ENCODE measurements at regions not wholly inside any gene's neighbourhood (a gene's known extent, or its start where the extent isn't known, plus 50 kb on each side); places are given as distances from the start of the nearest gene placed in this dataset.

DNA sequence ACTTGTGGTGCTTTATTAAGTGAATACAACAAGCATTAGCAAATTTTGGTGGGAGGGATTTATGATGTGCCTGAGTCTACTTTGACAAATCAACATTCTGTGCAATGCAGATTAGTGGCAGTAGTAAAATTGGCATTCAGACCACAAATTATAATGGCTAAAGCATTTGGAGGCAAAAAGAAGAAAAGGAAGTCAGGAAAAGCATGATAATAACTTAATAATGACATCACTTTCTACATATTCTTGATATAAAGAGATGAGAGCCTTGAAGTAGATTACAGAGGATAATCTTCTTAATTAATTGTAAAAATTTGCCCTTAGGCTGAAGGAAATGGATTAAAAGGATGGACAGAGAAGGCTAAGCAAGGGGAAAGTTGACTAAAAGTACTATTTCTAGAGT, 126.0 kb downstream of the SLC6A15 start (continued):
- TF ChIP-seq ZBTB33 (IDR thresholded peaks at IDR 0.05) (no peak), YY1 (IDR thresholded peaks at IDR 0.05) (no peak)

DNA sequence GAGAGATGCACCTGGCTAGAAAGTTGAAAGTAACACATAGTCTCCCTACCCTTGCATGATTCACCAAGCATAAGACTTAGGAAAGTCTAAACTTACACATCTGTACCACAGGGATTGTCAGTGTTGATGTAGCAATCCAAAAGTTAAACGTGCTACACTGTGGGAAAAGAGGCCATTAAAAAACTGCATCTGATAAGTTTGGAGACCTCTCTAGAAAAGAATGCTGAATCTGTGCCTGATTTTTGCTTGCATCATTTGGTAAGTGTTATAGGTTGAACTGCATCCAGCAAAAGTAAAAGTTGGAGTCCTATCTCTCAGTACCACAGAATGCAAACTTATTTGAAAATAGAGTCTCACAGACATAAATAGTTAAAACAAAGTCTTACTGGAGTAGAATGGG, 126.6 kb downstream of the SLC6A15 start:
- H3K27me3 ChIP-seq (ENCODE audit: control insufficient read depth in 4 of 4, insufficient read depth in 4 of 4, low read length in 3 of 4): no peaks in the 10 kb centered on the region
- DNase-seq (ENCODE audit: low spot score): no peak
- TF ChIP-seq TAF1 (conservative IDR thresholded peaks at IDR 0.05): no peak
- TF ChIP-seq EGR1 (IDR thresholded peaks at IDR 0.05; ENCODE audit: low read depth in 2 of 2): no peak
- no peak for TF ChIP-seq RAD21 (IDR thresholded peaks at IDR 0.05)
- TF ChIP-seq, protein P1, sequence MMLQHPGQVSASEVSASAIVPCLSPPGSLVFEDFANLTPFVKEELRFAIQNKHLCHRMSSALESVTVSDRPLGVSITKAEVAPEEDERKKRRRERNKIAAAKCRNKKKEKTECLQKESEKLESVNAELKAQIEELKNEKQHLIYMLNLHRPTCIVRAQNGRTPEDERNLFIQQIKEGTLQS (IDR thresholded peaks at IDR 0.05): no peak
- TF ChIP-seq, protein P2, sequence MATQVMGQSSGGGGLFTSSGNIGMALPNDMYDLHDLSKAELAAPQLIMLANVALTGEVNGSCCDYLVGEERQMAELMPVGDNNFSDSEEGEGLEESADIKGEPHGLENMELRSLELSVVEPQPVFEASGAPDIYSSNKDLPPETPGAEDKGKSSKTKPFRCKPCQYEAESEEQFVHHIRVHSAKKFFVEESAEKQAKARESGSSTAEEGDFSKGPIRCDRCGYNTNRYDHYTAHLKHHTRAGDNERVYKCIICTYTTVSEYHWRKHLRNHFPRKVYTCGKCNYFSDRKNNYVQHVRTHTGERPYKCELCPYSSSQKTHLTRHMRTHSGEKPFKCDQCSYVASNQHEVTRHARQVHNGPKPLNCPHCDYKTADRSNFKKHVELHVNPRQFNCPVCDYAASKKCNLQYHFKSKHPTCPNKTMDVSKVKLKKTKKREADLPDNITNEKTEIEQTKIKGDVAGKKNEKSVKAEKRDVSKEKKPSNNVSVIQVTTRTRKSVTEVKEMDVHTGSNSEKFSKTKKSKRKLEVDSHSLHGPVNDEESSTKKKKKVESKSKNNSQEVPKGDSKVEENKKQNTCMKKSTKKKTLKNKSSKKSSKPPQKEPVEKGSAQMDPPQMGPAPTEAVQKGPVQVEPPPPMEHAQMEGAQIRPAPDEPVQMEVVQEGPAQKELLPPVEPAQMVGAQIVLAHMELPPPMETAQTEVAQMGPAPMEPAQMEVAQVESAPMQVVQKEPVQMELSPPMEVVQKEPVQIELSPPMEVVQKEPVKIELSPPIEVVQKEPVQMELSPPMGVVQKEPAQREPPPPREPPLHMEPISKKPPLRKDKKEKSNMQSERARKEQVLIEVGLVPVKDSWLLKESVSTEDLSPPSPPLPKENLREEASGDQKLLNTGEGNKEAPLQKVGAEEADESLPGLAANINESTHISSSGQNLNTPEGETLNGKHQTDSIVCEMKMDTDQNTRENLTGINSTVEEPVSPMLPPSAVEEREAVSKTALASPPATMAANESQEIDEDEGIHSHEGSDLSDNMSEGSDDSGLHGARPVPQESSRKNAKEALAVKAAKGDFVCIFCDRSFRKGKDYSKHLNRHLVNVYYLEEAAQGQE (IDR thresholded peaks at IDR 0.05): no peak
- no peak for TF ChIP-seq FOXA2 (IDR thresholded peaks at IDR 0.05)
- TF ChIP-seq, protein P3, sequence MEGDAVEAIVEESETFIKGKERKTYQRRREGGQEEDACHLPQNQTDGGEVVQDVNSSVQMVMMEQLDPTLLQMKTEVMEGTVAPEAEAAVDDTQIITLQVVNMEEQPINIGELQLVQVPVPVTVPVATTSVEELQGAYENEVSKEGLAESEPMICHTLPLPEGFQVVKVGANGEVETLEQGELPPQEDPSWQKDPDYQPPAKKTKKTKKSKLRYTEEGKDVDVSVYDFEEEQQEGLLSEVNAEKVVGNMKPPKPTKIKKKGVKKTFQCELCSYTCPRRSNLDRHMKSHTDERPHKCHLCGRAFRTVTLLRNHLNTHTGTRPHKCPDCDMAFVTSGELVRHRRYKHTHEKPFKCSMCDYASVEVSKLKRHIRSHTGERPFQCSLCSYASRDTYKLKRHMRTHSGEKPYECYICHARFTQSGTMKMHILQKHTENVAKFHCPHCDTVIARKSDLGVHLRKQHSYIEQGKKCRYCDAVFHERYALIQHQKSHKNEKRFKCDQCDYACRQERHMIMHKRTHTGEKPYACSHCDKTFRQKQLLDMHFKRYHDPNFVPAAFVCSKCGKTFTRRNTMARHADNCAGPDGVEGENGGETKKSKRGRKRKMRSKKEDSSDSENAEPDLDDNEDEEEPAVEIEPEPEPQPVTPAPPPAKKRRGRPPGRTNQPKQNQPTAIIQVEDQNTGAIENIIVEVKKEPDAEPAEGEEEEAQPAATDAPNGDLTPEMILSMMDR (IDR thresholded peaks at IDR 0.05; ENCODE audit: low read depth, low read length, missing input control): no peak
- TF ChIP-seq ZBTB33 (IDR thresholded peaks at IDR 0.05): no peak
- TF ChIP-seq HNF4A (conservative IDR thresholded peaks at IDR 0.05): no peak
- TF ChIP-seq, protein P4, sequence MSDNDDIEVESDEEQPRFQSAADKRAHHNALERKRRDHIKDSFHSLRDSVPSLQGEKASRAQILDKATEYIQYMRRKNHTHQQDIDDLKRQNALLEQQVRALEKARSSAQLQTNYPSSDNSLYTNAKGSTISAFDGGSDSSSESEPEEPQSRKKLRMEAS (IDR thresholded peaks at IDR 0.05): no peak
- no peak for TF ChIP-seq GABPA (IDR thresholded peaks at IDR 0.05 in 1 of 2, conservative IDR thresholded peaks at IDR 0.05 in 1 of 2)
- no peak for TF ChIP-seq NR2F2 (IDR thresholded peaks at IDR 0.05)
- TF ChIP-seq JUND (IDR thresholded peaks at IDR 0.05): no peak
- TF ChIP-seq HNF4G (IDR thresholded peaks at IDR 0.05): no peak
- no peak for TF ChIP-seq SP1 (IDR thresholded peaks at IDR 0.05)
- no peak for TF ChIP-seq RXRA (IDR thresholded peaks at IDR 0.05)
- TF ChIP-seq YY1 (IDR thresholded peaks at IDR 0.05): no peak
- no peak overlapping the region for H3K27ac ChIP-seq (ENCODE audit: low read depth in 1 of 2, low read length in 2 of 2)
- no peaks in the 10 kb centered on the region for H3K9me3 ChIP-seq (ENCODE audit: control insufficient read depth in 4 of 4, low read length in 3 of 4)
- 49% methylated on average over 1 of the region's 1 CpG for WGBS
- no peaks in the 10 kb centered on the region for H3K4me1 ChIP-seq (ENCODE audit: control insufficient read depth in 4 of 4, insufficient read depth in 4 of 4, low read length in 3 of 4)
- H3K36me3 ChIP-seq (ENCODE audit: control insufficient read depth in 4 of 4, insufficient read depth in 3 of 4, low read depth in 1 of 4, low read length in 3 of 4): no peaks in the 10 kb centered on the region
- no peak overlapping the region for H3K9ac ChIP-seq (ENCODE audit: low read depth in 1 of 2, low read length in 2 of 2)
- H3K4me3 ChIP-seq (ENCODE audit: low read depth in 1 of 3, low read length in 3 of 3): no peak overlapping the region
